PC-3 (cell line): ENCODE measurements at regions not wholly inside any gene's neighbourhood (a gene's known extent, or its start where the extent isn't known, plus 50 kb on each side); places are given as distances from the start of the nearest gene placed in this dataset.

Experiments
- ATAC-seq: fragments of 200-7000 bp; cut with Tn5 transposase; 2 replicates; pipeline ENCODE4 v1.9.1; 2020; ENCODE audit warnings: mild to moderate bottlenecking, moderate library complexity
- BruUV-seq: library from RNA; stranded (reverse); fragments of 400-500 nt; replicated peaks from 2 replicates; lab custom pipeline; 2021; lab: Mats Ljungman, UMichigan
- CTCF ChIA-PET: fragments of 300-600 bp; sonication (Branson Sonifier 250); formaldehyde crosslinking; loops from one replicate; lab custom pipeline; 2022; ENCODE audit warnings: antibody characterized with exemption; lab: Charles Lee
- POLR2A ChIA-PET: fragments of 300-600 bp; sonication (Branson Sonifier 250); formaldehyde crosslinking; loops from one replicate; lab custom pipeline; 2022; ENCODE audit warnings: antibody characterized with exemption; ENCODE audit not compliant: unreplicated experiment; lab: Charles Lee
- DNase-seq: peaks from one replicate; pipeline ENCODE4 v3.0.0-alpha.2; 2015
- H2AFZ ChIP-seq: fragments of 300-600 bp; sonication (generic); 2 replicates; pipeline ENCODE4 v1.6.0; 2016; ENCODE audit warnings: antibody characterized with exemption, low read length
- H3F3A ChIP-seq: fragments of 300-600 bp; sonication (generic); one replicate; pipeline ENCODE4 v1.6.0; 2017; ENCODE audit warnings: antibody characterized with exemption, low read length, control low read depth, mild to moderate bottlenecking; ENCODE audit not compliant: unreplicated experiment
- H3K27ac ChIP-seq: fragments of 300-600 bp; sonication (generic); 2 replicates; pipeline ENCODE4 v1.5.1; 2016; ENCODE audit warnings: mild to moderate bottlenecking, low read length
- H3K27me3 ChIP-seq: fragments of 300-600 bp; sonication (generic); 2 replicates; pipeline ENCODE4 v1.6.1; 2016; ENCODE audit warnings: low read length, mixed read lengths
- H3K36me3 ChIP-seq: fragments of 300-600 bp; sonication (generic); 2 replicates; pipeline ENCODE4 v1.6.1; 2016; ENCODE audit warnings: low read depth, mixed run types, low read length, mixed read lengths
- H3K4me1 ChIP-seq: fragments of 300-600 bp; sonication (generic); 2 replicates; pipeline ENCODE4 v1.5.1; 2016; ENCODE audit warnings: low read length; ENCODE audit not compliant: insufficient read depth
- H3K4me2 ChIP-seq: fragments of 300-600 bp; sonication (generic); 2 replicates; pipeline ENCODE4 v1.6.0; 2016; ENCODE audit warnings: low read length
- H3K4me3 ChIP-seq: fragments of 300-600 bp; sonication (generic); 2 replicates; pipeline ENCODE4 v1.5.1; 2016; ENCODE audit warnings: mild to moderate bottlenecking, low read length, mixed read lengths
- H3K79me2 ChIP-seq: fragments of 300-600 bp; sonication (generic); 2 replicates; pipeline ENCODE4 v1.6.1; 2017; ENCODE audit warnings: low read length, mixed read lengths
- H3K9ac ChIP-seq: fragments of 300-600 bp; sonication (generic); 2 replicates; pipeline ENCODE4 v1.6.0; 2016; ENCODE audit warnings: mild to moderate bottlenecking, low read length
- H3K9me2 ChIP-seq: fragments of 300-600 bp; sonication (generic); replicated peaks from 2 replicates; pipeline ENCODE4 v1.6.1; 2016; ENCODE audit warnings: mixed run types, low read length, mixed read lengths
- H3K9me3 ChIP-seq: fragments of 300-600 bp; sonication (generic); 2 replicates; pipeline ENCODE4 v1.6.1; 2016; ENCODE audit warnings: low read length, mixed read lengths
- H4K20me1 ChIP-seq: fragments of 300-600 bp; sonication (generic); 2 replicates; pipeline ENCODE4 v1.6.1; 2016; ENCODE audit warnings: low read length, mixed read lengths
- EZH2 ChIP-seq: fragments of 300-600 bp; sonication (generic); IDR thresholded peaks from one replicate; pipeline ENCODE4 v1.6.1; 2017; ENCODE audit warnings: antibody characterized with exemption, mild to moderate bottlenecking, low read length; ENCODE audit not compliant: unreplicated experiment
- EZH2phosphoT487 ChIP-seq: fragments of 300-600 bp; sonication (generic); IDR thresholded peaks from 2 replicates; pipeline ENCODE4 v1.6.1; 2018; ENCODE audit warnings: mild to moderate bottlenecking, antibody characterized with exemption, low read length, borderline replicate concordance
- intact Hi-C: fragments of 100-400 bp; cut with micrococcal nuclease; formaldehyde crosslinking; loops from 2 replicates; pipeline ENCODE4 v1.9.0; 2023
- TF ChIP-seq, protein P1 (sequence below): fragments of 300-600 bp; sonication (generic); conservative IDR thresholded peaks from 2 replicates; pipeline ENCODE4 v1.5.1; 2017; ENCODE audit warnings: antibody characterized with exemption, low read depth, mild to moderate bottlenecking, low read length

- no peak overlapping the region for H3K9ac ChIP-seq
- no peaks in the 10 kb centered on the region for H3K9me2 ChIP-seq
- DNase-seq = no peak
- H3K4me1 ChIP-seq = peaks cover 4% of the 10 kb centered on the region; the same call in 1 of the 2 replicates
- no peak overlapping the region for H2AFZ ChIP-seq
- no peaks in the 10 kb centered on the region for H3K79me2 ChIP-seq
- BruUV-seq = no TSS peak
- ChIA-PET CTCF (no interaction called here), POLR2A (no interaction called here)
- no peaks in the 10 kb centered on the region for H4K20me1 ChIP-seq
- H3K4me2 ChIP-seq = no peak overlapping the region
- no peaks in the 10 kb centered on the region for H3K9me3 ChIP-seq
- no peak for TF ChIP-seq EZH2phosphoT487
- TF ChIP-seq EZH2 = no peak
- TF ChIP-seq, protein P1, sequence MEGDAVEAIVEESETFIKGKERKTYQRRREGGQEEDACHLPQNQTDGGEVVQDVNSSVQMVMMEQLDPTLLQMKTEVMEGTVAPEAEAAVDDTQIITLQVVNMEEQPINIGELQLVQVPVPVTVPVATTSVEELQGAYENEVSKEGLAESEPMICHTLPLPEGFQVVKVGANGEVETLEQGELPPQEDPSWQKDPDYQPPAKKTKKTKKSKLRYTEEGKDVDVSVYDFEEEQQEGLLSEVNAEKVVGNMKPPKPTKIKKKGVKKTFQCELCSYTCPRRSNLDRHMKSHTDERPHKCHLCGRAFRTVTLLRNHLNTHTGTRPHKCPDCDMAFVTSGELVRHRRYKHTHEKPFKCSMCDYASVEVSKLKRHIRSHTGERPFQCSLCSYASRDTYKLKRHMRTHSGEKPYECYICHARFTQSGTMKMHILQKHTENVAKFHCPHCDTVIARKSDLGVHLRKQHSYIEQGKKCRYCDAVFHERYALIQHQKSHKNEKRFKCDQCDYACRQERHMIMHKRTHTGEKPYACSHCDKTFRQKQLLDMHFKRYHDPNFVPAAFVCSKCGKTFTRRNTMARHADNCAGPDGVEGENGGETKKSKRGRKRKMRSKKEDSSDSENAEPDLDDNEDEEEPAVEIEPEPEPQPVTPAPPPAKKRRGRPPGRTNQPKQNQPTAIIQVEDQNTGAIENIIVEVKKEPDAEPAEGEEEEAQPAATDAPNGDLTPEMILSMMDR = no peak
- no peaks in the 10 kb centered on the region for H3K36me3 ChIP-seq
- intact Hi-C loops = no loop called here
- H3K27me3 ChIP-seq = no peaks in the 10 kb centered on the region
- H3F3A ChIP-seq = no peaks in the 10 kb centered on the region
- no peak overlapping the region for H3K4me3 ChIP-seq
- H3K27ac ChIP-seq = no peak overlapping the region
- no peak for ATAC-seq
Observed at GRCh38 chr21:15932726-15933125, 202.9 kb downstream of the USP25 start.

GRCh38 chr21:15935530-15935929 lies 205.7 kb downstream of the USP25 start:
- Histone ChIP-seq H4K20me1 (no peaks in the 10 kb centered on the region), H3K9ac (no peak overlapping the region), H3K4me3 (no peak overlapping the region), H3K79me2 (no peaks in the 10 kb centered on the region), H3K4me1 (no peaks in the 10 kb centered on the region), H3K36me3 (no peaks in the 10 kb centered on the region), H3K9me3 (no peaks in the 10 kb centered on the region), H3F3A (no peaks in the 10 kb centered on the region), H3K27ac (no peak overlapping the region), H2AFZ (no peak overlapping the region), H3K9me2 (no peaks in the 10 kb centered on the region), H3K27me3 (no peaks in the 10 kb centered on the region), H3K4me2 (no peak overlapping the region)
- BruUV-seq = no TSS peak
- peak; percentile 61 for ATAC-seq
- ChIA-PET POLR2A (no interaction called here), CTCF (no interaction called here)
- intact Hi-C loops = no loop called here
- DNase-seq = peak; percentile 15
- TF ChIP-seq EZH2 (no peak), EZH2phosphoT487 (no peak)
- TF ChIP-seq, protein P1 = no peak

DNA sequence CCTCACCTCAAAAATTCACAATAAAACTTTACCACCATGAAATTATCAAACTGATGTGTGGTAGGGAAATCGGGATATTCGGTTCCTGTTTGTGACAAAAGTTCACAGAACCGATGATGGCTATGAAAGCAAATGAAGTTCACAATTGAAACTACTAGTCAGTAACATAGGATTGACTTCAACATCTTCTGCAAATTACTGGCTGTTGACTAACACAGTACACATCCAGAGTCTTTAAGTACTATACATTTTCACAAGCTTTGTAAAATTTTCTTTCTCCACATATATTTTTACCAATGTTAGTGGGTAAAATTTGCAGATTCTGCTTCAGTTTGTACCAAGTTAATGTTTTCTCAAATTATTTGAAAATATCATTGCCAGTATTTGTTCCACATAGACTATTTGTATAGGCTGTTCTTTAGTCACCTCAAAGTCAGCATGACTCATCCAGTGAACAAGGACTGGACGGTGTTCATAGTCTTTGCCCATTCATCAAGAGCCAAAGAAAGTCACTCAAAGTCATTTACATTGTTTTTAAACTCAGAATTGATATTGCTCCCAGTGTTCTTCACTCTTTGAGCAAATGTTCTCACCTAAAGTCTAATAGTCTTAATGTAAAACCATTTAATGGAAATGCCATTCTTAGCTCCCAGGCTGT lies 213.4 kb downstream of the USP25 start:
- Histone ChIP-seq H3F3A (no peaks in the 10 kb centered on the region), H4K20me1 (no peaks in the 10 kb centered on the region), H3K27ac (no peak overlapping the region), H3K27me3 (peaks cover 15% of the 10 kb centered on the region), H3K9ac (no peak overlapping the region), H3K36me3 (no peaks in the 10 kb centered on the region), H3K4me2 (peak overlapping the region; percentile 4; the same call in 1 of the 2 replicates), H3K79me2 (no peaks in the 10 kb centered on the region), H3K4me3 (no peak overlapping the region), H3K9me3 (no peaks in the 10 kb centered on the region), H2AFZ (no peak overlapping the region), H3K4me1 (peaks cover 14% of the 10 kb centered on the region), H3K9me2 (no peaks in the 10 kb centered on the region)
- CTCF ChIA-PET = interaction anchor here (0.6 kb wide), 1 partner anchor 35 kb away, joined by 4 read pairs; no protein-coding TSS in a partner anchor
- TF ChIP-seq, protein P1 = no peak
- TF ChIP-seq EZH2 (no peak), EZH2phosphoT487 (no peak)
- intact Hi-C loops = no loop called here
- POLR2A ChIA-PET = no interaction called here
- peak; percentile 85 for DNase-seq
- BruUV-seq = no TSS peak
- peak; percentile 100 for ATAC-seq
